Ascending aorta (tissue), 2 donors: ENCODE measurements at regions not wholly inside any gene's neighbourhood (a gene's known extent, or its start where the extent isn't known, plus 50 kb on each side); places are given as distances from the start of the nearest gene placed in this dataset.

Source experiments
- DNase-seq, 2 donors: peaks; one replicate each; pipeline ENCODE4 v3.0.0-alpha.2; 2019; ENCODE audit warnings: low spot score in 2 of 2
- H3K27ac ChIP-seq, 2 donors: fragments of 200-600 bp; sonication (generic); one replicate each; pipeline ENCODE4 v1.5.1; 2016 to 2017; ENCODE audit warnings: mild to moderate bottlenecking in 1 of 2
- H3K27me3 ChIP-seq: fragments of 200-600 bp; sonication (generic); one replicate; pipeline ENCODE4 v1.5.1; 2017
- H3K36me3 ChIP-seq, 2 donors: fragments of 200-600 bp; sonication (generic); one replicate each; pipeline ENCODE4 v1.5.1; 2016
- H3K4me1 ChIP-seq, 2 donors: fragments of 200-600 bp; sonication (generic); one replicate each; pipeline ENCODE4 v1.5.1; 2016 to 2017; ENCODE audit warnings: mild to moderate bottlenecking in 1 of 2
- H3K4me3 ChIP-seq, 2 donors: fragments of 200-600 bp; sonication (generic); one replicate each; pipeline ENCODE4 v1.5.1; 2016 to 2017; ENCODE audit warnings: mild to moderate bottlenecking in 1 of 2
- H3K9me3 ChIP-seq, 2 donors: fragments of 200-600 bp; sonication (generic); one replicate each; pipeline ENCODE4 v1.5.1; 2016
- intact Hi-C: fragments of 100-400 bp; cut with DNase I; formaldehyde crosslinking; loops from one replicate; pipeline ENCODE4 v1.15.1; 2023
- TF ChIP-seq, protein P1 (sequence below), 3 experiments: fragments of 200-600 bp in 2 of 3; fragments of 450-650 bp in 1 of 3; sonication (generic) in 2 of 3; IDR thresholded peaks; one replicate each; pipeline ENCODE4 v1.5.1; 2016 to 2019; ENCODE audit warnings: antibody characterized with exemption in 3 of 3, mild to moderate bottlenecking in 1 of 3, moderate library complexity in 1 of 3

DNA sequence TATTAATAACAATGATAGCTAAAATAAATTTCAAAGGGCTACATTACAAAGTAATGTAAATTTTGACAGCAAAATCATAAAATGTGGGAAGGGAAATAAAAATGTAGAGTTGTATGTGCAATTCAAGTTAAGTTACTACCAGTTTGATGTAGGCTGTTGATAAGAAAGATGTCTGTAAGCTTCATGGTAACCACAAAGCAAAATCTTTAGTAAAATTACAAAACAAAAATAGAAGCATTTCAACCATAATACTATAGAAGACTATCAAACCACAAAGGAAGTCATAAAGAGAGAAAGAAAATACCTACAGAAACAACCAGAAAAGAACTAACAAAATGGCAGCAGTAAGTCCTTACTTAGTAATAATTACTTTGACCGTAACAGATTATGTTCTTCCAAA is 99.1 kb downstream of the C7orf25 start:
- no peaks in the 10 kb centered on the region for H3K36me3 ChIP-seq
- no peak for DNase-seq
- H3K9me3 ChIP-seq: no peaks in the 10 kb centered on the region
- H3K4me1 ChIP-seq: no peaks in the 10 kb centered on the region
- H3K4me3 ChIP-seq: no peak overlapping the region
- TF ChIP-seq, protein P1, sequence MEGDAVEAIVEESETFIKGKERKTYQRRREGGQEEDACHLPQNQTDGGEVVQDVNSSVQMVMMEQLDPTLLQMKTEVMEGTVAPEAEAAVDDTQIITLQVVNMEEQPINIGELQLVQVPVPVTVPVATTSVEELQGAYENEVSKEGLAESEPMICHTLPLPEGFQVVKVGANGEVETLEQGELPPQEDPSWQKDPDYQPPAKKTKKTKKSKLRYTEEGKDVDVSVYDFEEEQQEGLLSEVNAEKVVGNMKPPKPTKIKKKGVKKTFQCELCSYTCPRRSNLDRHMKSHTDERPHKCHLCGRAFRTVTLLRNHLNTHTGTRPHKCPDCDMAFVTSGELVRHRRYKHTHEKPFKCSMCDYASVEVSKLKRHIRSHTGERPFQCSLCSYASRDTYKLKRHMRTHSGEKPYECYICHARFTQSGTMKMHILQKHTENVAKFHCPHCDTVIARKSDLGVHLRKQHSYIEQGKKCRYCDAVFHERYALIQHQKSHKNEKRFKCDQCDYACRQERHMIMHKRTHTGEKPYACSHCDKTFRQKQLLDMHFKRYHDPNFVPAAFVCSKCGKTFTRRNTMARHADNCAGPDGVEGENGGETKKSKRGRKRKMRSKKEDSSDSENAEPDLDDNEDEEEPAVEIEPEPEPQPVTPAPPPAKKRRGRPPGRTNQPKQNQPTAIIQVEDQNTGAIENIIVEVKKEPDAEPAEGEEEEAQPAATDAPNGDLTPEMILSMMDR (IDR thresholded peaks at IDR 0.05): no peak
- intact Hi-C loops: no loop called here
- H3K27me3 ChIP-seq: no peaks in the 10 kb centered on the region
- H3K27ac ChIP-seq: no peak overlapping the region

DNA sequence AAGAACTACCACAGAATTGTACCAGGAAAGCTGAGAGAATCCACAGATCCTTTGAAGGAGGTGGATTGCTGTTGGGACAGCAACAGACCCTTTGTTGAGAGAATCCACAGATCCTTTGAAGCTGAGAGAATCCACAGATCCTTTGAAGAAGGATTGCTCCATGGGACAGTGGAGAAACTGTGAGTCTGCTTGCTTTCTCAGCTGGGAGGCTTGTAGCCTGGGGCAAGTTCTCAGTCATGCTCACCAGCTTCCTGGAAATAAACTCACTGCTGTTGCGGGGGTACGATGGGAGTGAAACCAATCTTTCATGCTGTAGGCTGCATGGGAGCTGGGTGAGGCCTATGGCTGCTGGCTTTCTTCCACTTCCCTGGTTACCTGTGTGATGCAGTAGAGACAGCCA is 106.3 kb downstream of the C7orf25 start:
- H3K4me3 ChIP-seq: no peak overlapping the region
- no peaks in the 10 kb centered on the region for H3K27me3 ChIP-seq
- H3K9me3 ChIP-seq: peaks cover 0 to 16% of the 10 kb centered on the region in 2 donors
- TF ChIP-seq, protein P1 (IDR thresholded peaks at IDR 0.05): no peak
- H3K4me1 ChIP-seq: no peaks in the 10 kb centered on the region
- H3K36me3 ChIP-seq: no peaks in the 10 kb centered on the region
- no peak overlapping the region for H3K27ac ChIP-seq
- intact Hi-C loops: no loop called here
- DNase-seq: no peak

DNA sequence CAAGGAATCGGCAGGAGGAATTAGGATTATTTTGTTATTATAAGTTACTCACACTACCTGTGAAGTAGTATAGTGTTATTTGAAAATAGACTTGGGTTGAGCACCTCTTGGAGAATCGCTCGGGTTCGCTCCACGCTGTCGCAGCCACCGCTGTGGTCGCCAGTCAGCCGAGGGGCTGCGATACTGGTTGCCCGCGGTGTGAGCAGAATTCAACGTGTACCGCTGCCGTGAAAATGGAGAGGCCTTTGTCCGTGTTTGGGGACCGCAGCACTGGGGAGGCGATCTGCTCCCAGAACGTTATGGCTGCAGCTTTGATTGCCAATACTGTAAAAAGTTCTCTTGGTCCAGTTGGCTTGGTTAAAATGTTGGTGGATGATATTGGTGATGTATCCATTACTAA is 117.2 kb downstream of the C7orf25 start:
- no peaks in the 10 kb centered on the region for H3K9me3 ChIP-seq
- intact Hi-C loops: no loop called here

DNA sequence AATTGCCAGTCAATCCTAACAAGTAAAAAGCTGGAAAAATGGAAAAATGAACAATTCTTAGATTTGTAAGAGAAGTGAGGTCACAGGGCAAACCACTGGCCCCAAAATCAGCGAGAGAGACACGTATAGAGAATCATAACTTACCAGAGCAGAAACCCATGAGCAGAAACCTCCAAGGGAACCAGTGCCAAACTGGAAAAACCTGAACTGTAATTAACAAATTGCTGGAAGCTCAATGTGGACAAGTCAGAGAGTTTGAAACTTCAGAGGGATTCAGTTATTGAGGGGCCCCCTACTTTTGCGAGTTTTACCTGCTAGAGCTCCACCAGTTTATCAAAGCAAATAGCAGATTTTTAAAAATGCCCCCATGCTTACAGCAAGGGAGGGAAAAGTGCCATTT is 119.0 kb downstream of the C7orf25 start:
- Histone ChIP-seq H3K27ac (no peak overlapping the region), H3K9me3 (no peaks in the 10 kb centered on the region), H3K36me3 (no peaks in the 10 kb centered on the region), H3K4me1 (no peaks in the 10 kb centered on the region), H3K27me3 (no peaks in the 10 kb centered on the region), H3K4me3 (no peak overlapping the region)
- intact Hi-C loops: no loop called here
- TF ChIP-seq, protein P1 (IDR thresholded peaks at IDR 0.05): no peak
- no peak for DNase-seq

More for the DNA sequence above, 117.2 kb downstream of the C7orf25 start:
- Histone ChIP-seq H3K4me1 (no peaks in the 10 kb centered on the region), H3K27ac (no peak overlapping the region), H3K27me3 (no peaks in the 10 kb centered on the region), H3K36me3 (no peaks in the 10 kb centered on the region), H3K4me3 (no peak overlapping the region)
- TF ChIP-seq, protein P1 (IDR thresholded peaks at IDR 0.05): no peak
- DNase-seq: no peak

DNA sequence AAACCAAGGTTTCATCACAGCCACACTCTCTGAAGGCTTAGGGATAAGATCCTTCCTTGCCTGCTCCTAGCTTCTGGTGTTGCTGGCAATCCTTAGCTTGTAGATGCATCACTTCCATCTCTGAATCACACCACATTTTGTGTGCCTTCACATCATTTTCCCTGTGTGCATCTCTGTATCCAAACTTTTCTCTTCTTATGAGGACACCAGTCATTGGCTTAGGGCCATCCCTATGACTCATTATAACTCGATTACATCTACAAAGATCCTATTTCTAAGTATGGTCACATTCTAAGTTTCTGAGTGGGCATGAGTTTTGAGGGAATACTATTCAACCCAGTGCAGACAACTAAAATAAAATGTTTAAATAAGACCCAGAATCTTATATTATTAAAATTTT is 121.7 kb downstream of the C7orf25 start:
- TF ChIP-seq, protein P1 (IDR thresholded peaks at IDR 0.05): no peak
- Histone ChIP-seq H3K4me1 (no peaks in the 10 kb centered on the region), H3K27ac (no peak overlapping the region), H3K4me3 (no peak overlapping the region), H3K9me3 (no peaks in the 10 kb centered on the region), H3K36me3 (no peaks in the 10 kb centered on the region), H3K27me3 (no peaks in the 10 kb centered on the region)
- no peak for DNase-seq
- intact Hi-C loops: no loop called here

DNA sequence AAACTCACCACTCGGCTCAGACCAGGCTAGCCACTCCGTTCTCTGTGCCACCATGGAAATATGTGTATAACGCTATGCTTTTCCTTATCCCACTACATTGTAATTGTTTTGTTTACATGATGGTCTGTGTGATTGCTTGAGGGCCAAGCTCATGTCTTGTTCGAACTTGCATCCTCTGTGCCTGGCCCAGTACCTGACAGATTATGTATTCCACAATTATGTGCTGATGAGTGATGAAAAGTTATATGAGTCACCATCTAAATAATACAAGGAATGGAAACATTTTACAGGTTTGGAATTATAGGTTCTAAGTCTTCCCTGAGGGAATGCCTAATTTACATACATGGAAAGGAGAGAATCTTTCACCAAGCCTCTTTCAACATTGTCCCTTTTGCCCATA is 137.4 kb downstream of the C7orf25 start:
- TF ChIP-seq, protein P1 (IDR thresholded peaks at IDR 0.05): no peak
- no peak overlapping the region for H3K27ac ChIP-seq
- H3K4me1 ChIP-seq: no peaks in the 10 kb centered on the region
- no peak overlapping the region for H3K4me3 ChIP-seq
- H3K9me3 ChIP-seq: peaks cover 0 to 13% of the 10 kb centered on the region in 2 donors
- intact Hi-C loops: no loop called here
- H3K36me3 ChIP-seq: no peaks in the 10 kb centered on the region
- DNase-seq: no peak
- no peaks in the 10 kb centered on the region for H3K27me3 ChIP-seq
